Glutamatergic neuron (in vitro differentiated cells): ENCODE measurements at regions not wholly inside any gene's neighbourhood (a gene's known extent, or its start where the extent isn't known, plus 50 kb on each side); places are given as distances from the start of the nearest gene placed in this dataset.

Experiments
- DNase-seq: peaks from one replicate; pipeline ENCODE4 v3.0.0; 2022
- H3K27ac Mint-ChIP-seq: one replicate; pipeline ENCODE4 v1.8.0; 2020; ENCODE audit warnings: mild to moderate bottlenecking, mixed read lengths, inconsistent platforms; ENCODE audit not compliant: unreplicated experiment
- H3K27me3 Mint-ChIP-seq: one replicate; pipeline ENCODE4 v1.8.0; 2020; ENCODE audit warnings: mild to moderate bottlenecking, moderate library complexity, mixed read lengths, inconsistent platforms; ENCODE audit not compliant: unreplicated experiment
- H3K36me3 Mint-ChIP-seq: one replicate; pipeline ENCODE4 v1.8.0; 2020; ENCODE audit warnings: mild to moderate bottlenecking, mixed read lengths, inconsistent platforms; ENCODE audit not compliant: unreplicated experiment
- H3K4me1 Mint-ChIP-seq: one replicate; pipeline ENCODE4 v1.8.0; 2020; ENCODE audit warnings: mild to moderate bottlenecking, low read depth, mixed read lengths, inconsistent platforms; ENCODE audit not compliant: unreplicated experiment
- H3K4me3 Mint-ChIP-seq: one replicate; pipeline ENCODE4 v1.8.0; 2020; ENCODE audit warnings: mild to moderate bottlenecking, mixed read lengths, inconsistent platforms; ENCODE audit not compliant: unreplicated experiment
- H3K9me3 Mint-ChIP-seq: one replicate; pipeline ENCODE4 v1.8.0; 2020; ENCODE audit warnings: mild to moderate bottlenecking, moderate library complexity, mixed read lengths, inconsistent platforms; ENCODE audit not compliant: unreplicated experiment
- CTCF ChIP-seq: fragments of 200-600 bp; sonication (generic); IDR thresholded peaks from one replicate; pipeline ENCODE4 v1.5.0; 2021; ENCODE audit not compliant: partially characterized antibody, unreplicated experiment

GRCh38 chr2:138175066-138175465, 210.8 kb downstream of the HNMT start:
- Mint-ChIP-seq H3K4me1 (no peaks in the 10 kb centered on the region), H3K27me3 (no peaks in the 10 kb centered on the region), H3K36me3 (no peaks in the 10 kb centered on the region), H3K27ac (no peak overlapping the region), H3K9me3 (no peaks in the 10 kb centered on the region), H3K4me3 (no peak overlapping the region)
- no peak for TF ChIP-seq CTCF
- DNase-seq: no peak

- DNase-seq: no peak
- Mint-ChIP-seq H3K4me1 (no peaks in the 10 kb centered on the region), H3K27ac (no peak overlapping the region), H3K4me3 (no peak overlapping the region), H3K9me3 (no peaks in the 10 kb centered on the region), H3K27me3 (no peaks in the 10 kb centered on the region), H3K36me3 (no peaks in the 10 kb centered on the region)
- TF ChIP-seq CTCF: no peak
Observed at GRCh38 chr2:138176862-138177439, 212.7 kb downstream of the HNMT start.

- no peaks in the 10 kb centered on the region for H3K9me3 Mint-ChIP-seq
- no peak overlapping the region for H3K4me3 Mint-ChIP-seq
- H3K36me3 Mint-ChIP-seq: no peaks in the 10 kb centered on the region
- H3K27ac Mint-ChIP-seq: no peak overlapping the region
- no peaks in the 10 kb centered on the region for H3K4me1 Mint-ChIP-seq
- no peaks in the 10 kb centered on the region for H3K27me3 Mint-ChIP-seq
- no peak for TF ChIP-seq CTCF
- no peak for DNase-seq
Observed at GRCh38 chr2:138177693-138178092, 213.4 kb downstream of the HNMT start.

- Mint-ChIP-seq H3K27me3 (no peaks in the 10 kb centered on the region), H3K27ac (no peak overlapping the region), H3K4me1 (peaks cover 3% of the 10 kb centered on the region), H3K36me3 (no peaks in the 10 kb centered on the region), H3K4me3 (no peak overlapping the region), H3K9me3 (no peaks in the 10 kb centered on the region)
- DNase-seq: no peak
- TF ChIP-seq CTCF: no peak
Observed at GRCh38 chr2:138180692-138181386, 216.6 kb downstream of the HNMT start.

GRCh38 chr2:138182250-138182936, 218.1 kb downstream of the HNMT start:
- H3K36me3 Mint-ChIP-seq: no peaks in the 10 kb centered on the region
- H3K27ac Mint-ChIP-seq: no peak overlapping the region
- no peak for DNase-seq
- H3K9me3 Mint-ChIP-seq: no peaks in the 10 kb centered on the region
- no peak overlapping the region for H3K4me3 Mint-ChIP-seq
- no peaks in the 10 kb centered on the region for H3K27me3 Mint-ChIP-seq
- no peak for TF ChIP-seq CTCF
- H3K4me1 Mint-ChIP-seq: peaks cover 6% of the 10 kb centered on the region
